ENCODE measurements at regions not wholly inside any gene's neighbourhood (a gene's known extent, or its start where the extent isn't known, plus 50 kb on each side); places are given as distances from the start of the nearest gene placed in this dataset.

GRCh38 chr9:87319656-87320055 is 178.0 kb upstream of the DAPK1 start:
- Histone ChIP-seq H3K27me3 (ENCODE audit: low read length) (no peaks in the 10 kb centered on the region), H3K36me3 (ENCODE audit: low read depth, low read length) (no peaks in the 10 kb centered on the region), H3K4me1 (ENCODE audit: insufficient read depth, low read length) (no peaks in the 10 kb centered on the region), H3F3A (ENCODE audit: low read length, unreplicated experiment) (no peaks in the 10 kb centered on the region), H3K9me2 (replicated peaks; ENCODE audit: low read length) (no peaks in the 10 kb centered on the region), H3K79me2 (ENCODE audit: low read length) (no peaks in the 10 kb centered on the region), H4K20me1 (ENCODE audit: low read length) (no peaks in the 10 kb centered on the region), H3K4me2 (ENCODE audit: low read length) (no peak overlapping the region), H3K4me3 (ENCODE audit: low read length) (no peak overlapping the region), H3K9ac (ENCODE audit: low read length) (no peak overlapping the region), H2AFZ (ENCODE audit: low read length) (no peak overlapping the region), H3K9me3 (ENCODE audit: low read length) (no peaks in the 10 kb centered on the region), H3K27ac (ENCODE audit: low read length) (no peak overlapping the region)
- ChIA-PET CTCF (no interaction called here), POLR2A (ENCODE audit: unreplicated experiment) (no interaction called here)
- intact Hi-C loops (cut with micrococcal nuclease), result loop anchor here (5.0 kb wide), 1 partner anchor 372 kb away; the partner anchor contains the start of gene GAS1
- BruUV-seq (replicated peaks), result no TSS peak
- ATAC-seq (no peak), DNase-seq (no peak)
- TF ChIP-seq EZH2 (IDR thresholded peaks at IDR 0.05; ENCODE audit: low read length, unreplicated experiment) (no peak), CTCF (conservative IDR thresholded peaks at IDR 0.05; ENCODE audit: low read depth, low read length) (no peak), EZH2phosphoT487 (IDR thresholded peaks at IDR 0.05; ENCODE audit: borderline replicate concordance, low read length) (no peak)

DNA sequence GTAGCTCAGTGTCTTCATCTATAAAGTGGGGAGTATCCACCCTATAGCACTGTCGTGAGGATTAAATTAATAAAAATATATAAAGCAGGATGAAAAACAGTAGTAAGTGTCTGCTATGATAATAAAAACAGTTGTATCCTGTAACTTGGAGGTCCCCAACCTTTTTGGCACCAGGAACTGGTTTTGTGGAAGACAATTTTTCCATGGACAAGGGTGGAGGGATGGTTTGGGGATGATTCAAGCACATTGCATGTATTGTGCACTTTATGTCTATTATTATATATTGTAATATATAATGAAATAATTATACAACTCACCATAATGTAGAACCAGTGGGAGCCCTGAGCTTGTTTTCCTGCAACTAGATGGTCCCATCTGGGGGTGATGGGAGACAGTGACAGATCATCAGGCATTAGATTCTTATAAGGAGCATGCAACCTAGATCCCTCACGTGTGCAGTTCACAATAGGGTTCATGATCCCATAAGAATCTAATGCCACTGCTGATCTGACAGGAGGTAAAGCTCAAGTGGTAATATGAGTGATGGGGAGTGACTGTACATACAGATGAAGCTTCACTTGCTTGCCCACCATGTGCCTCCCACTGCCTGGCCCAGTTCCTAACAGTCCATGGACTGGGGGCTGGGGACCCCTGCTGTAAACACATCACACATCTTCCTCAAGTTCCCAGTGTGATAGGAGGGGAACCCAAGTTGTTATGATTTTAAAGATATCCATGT is 177.4 kb upstream of the DAPK1 start:
- POLR2A ChIA-PET (ENCODE audit: unreplicated experiment), result no interaction called here
- Histone ChIP-seq H3K79me2 (ENCODE audit: low read length) (no peaks in the 10 kb centered on the region), H2AFZ (ENCODE audit: low read length) (no peak overlapping the region), H3K4me1 (ENCODE audit: insufficient read depth, low read length) (no peaks in the 10 kb centered on the region), H3K27ac (ENCODE audit: low read length) (no peak overlapping the region), H3K9me3 (ENCODE audit: low read length) (no peaks in the 10 kb centered on the region), H3K9me2 (replicated peaks; ENCODE audit: low read length) (no peaks in the 10 kb centered on the region), H3K36me3 (ENCODE audit: low read depth, low read length) (no peaks in the 10 kb centered on the region), H3K9ac (ENCODE audit: low read length) (no peak overlapping the region), H3K27me3 (ENCODE audit: low read length) (no peaks in the 10 kb centered on the region), H3K4me3 (ENCODE audit: low read length) (no peak overlapping the region), H4K20me1 (ENCODE audit: low read length) (no peaks in the 10 kb centered on the region), H3F3A (ENCODE audit: low read length, unreplicated experiment) (no peaks in the 10 kb centered on the region), H3K4me2 (ENCODE audit: low read length) (no peak overlapping the region)
- TF ChIP-seq EZH2phosphoT487 (IDR thresholded peaks at IDR 0.05; ENCODE audit: borderline replicate concordance, low read length) (no peak), CTCF (conservative IDR thresholded peaks at IDR 0.05; ENCODE audit: low read depth, low read length) (no peak), EZH2 (IDR thresholded peaks at IDR 0.05; ENCODE audit: low read length, unreplicated experiment) (no peak)
- CTCF ChIA-PET, result no interaction called here
- no TSS peak for BruUV-seq (replicated peaks)
- intact Hi-C loops (cut with micrococcal nuclease), result loop anchor here (5.0 kb wide), 1 partner anchor 373 kb away; the partner anchor contains the start of gene GAS1
- no peak for ATAC-seq
- DNase-seq, result no peak

All from PC-3 (cell line).